MV-4-11 (cell line): ENCODE measurements at regions not wholly inside any gene's neighbourhood (a gene's known extent, or its start where the extent isn't known, plus 50 kb on each side); places are given as distances from the start of the nearest gene placed in this dataset.

Experiments
- DNase-seq: peaks from one replicate; lab custom pipeline; 2025; lab: John Stamatoyannopoulos, UW

DNA sequence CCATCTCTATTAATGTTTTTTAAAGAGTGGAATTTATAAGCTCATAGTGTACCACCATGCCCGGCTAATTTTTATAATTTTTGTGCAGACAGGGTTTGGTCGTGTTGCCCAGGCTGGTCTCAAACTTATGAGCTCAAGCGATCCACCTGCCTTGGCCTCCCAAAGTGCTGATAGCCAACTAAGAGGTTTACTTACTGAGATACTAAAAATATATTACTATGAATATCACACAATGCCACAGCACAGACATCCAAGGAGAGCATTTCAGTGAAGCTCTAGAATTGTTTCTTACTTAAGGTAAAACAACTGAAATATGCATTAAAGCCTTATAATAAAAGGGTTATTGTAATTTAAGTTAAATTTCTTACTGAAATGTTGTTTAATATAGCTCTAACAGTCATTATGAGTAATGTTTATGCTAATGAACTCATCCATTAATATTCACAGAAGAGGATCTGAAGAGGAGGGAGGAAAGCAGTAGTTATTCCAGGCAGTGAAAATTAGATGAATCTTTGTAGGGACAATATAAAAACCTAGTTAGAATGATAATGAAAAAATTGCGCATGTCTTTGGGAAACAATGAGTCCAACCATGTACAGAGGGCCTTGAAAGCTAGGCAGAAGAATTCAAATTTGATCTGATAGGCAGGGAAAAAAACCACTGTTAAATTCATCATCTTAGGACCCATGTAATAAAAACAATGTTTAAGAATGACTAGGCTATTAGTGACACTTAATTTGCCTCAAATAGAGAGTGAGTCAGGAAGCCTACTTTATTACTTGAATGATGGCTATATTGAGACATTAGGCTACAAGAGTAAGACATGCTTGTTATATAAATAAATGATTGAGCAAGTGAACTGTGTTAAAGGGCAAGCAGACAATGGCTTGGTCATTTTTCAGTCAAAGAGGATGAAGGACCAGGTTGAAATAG is 99.2 kb downstream of the SLC41A2 start:
- no peak for DNase-seq

DNA sequence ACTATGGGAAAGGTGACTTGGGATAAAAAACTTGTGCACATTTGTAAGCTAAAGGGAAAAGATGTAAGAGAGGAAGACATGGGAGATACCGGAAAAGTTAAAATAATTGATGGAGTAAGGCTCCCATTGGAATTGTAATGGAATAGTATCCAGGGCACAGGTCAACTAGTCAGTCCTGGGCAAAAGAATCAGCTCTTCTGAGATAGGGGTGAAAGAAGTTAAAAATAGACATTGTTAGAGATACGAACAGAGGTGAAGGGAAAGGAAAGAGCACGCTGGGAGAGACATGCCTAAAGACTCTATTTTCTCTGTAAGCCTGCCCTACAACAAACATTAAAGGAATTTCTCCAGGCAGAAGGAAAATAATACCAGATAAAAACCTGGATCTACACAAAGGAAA is 101.6 kb downstream of the SLC41A2 start:
- DNase-seq: no peak

DNA sequence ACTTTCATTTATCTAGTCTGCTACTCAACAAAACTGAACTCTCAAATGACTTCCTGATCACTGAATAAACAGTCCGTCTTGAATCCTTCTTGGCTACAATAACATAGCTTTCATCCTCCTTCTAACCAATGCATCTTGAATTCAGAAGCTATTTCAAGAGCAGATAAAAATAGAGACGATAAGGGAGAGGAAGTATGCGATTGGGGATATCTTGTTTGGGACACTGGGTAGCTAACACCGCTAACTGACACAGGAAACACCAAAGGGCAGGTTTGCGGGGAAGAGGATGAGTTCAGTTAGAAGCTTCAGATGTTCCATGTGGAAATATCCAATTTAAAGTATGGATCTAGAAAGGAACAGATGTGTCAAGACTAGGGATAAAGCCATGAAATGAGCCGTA is 102.5 kb downstream of the SLC41A2 start:
- no peak for DNase-seq

DNA sequence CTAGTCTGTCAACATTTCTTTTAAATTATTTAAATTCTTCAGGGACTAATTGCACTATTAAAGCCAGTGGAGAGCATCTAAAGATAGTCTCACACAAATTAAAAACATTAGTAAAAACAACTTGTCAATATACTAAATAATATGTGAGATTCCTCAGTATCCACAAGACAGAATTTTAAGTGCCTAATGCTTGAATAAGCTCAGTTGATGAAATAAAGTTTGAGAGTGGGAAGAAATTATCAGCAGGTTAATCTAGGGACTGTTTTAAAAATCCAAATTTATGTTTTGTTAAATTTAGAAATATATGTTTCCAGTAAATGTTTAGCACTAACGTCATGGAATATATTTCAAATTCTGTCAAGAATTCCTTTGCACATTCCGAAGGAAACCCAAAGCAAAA is 105.2 kb downstream of the SLC41A2 start:
- DNase-seq: no peak

DNA sequence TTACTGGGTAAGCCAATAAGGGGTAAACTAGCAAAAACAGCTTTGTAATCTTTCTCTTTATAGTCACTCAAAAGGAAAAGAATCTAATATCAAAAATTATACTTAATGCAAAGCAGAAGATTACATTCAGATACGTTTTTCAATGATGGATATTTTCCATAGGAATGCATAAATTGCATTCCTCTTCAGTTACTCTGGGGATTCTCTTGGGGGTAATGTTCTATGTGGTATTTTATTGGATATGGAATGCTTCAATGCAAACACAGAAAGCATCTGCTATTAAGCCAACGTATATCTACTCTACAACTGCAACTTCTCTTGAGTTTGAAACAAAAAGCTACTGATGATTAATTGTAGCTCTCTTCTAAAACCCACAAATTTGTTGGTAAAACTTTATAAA is 106.0 kb downstream of the SLC41A2 start:
- DNase-seq: no peak

DNA sequence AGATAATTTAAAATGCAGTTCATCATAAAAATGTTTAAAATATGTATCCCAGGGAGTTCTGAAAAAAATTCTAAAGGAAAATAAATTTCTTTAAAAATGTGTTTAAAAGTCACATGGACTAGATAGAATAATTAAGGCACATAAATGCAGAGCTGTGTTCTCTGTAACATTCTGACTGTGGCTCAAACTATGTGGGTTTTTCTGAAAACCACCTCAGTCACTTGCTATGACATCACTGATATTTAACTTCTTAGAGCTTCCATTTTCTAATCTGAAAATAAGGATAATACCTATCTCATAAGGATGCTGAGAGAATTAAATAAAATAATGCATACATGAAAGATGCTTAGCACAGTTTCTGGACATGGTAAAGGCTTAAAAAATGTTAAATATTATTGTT is 107.3 kb downstream of the SLC41A2 start:
- no peak for DNase-seq

DNA sequence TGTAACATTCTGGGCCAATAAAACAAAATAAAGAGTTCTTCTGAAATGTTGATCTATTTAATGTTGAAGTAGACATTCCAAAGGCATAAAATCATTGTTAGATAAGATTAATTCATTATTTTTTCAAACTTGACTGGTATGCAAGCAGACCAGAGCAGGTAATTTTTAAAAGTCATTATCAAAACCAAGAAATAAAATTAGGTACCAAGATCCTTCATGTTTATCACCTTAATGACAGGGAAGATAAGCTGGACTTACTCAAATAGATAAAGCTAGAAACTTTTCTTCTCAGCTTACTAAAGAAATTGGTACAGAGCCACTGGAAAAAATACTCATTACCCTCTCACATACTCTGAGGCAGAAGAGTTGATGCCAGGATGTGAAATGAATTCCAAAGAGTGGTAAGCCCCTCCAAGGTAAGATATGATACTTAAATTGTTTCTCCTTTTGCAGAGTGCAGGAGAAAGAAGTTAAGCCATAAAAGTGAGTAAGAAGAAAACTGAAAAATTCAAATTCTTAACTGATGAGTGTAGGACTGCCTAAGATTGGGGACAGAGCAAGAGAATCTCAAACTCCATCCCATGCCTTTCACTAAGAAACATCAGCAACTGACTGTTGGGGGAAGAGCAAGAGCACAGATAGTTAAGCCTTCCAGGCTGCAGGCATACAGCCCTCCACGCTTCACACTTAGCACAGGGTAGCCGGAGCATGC is 111.9 kb downstream of the SLC41A2 start:
- DNase-seq: no peak

DNA sequence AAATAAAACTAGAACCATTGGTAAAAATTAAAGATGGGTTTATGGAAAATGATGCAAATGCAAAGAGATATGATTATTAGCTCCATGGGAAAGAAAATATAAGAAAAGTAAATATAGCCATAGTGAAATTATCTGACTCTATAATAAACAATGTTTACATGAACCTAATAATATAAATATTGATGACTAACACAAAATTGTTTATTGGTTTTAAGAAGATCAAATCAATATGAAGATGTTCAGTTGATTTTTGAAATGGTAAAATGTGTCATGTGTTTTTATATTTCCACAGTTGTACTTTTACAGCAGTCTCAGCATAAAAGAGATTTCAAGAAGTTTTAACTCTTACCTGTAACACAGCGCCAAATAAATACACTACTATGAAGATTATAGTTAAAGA is 114.0 kb downstream of the SLC41A2 start:
- DNase-seq: no peak

DNA sequence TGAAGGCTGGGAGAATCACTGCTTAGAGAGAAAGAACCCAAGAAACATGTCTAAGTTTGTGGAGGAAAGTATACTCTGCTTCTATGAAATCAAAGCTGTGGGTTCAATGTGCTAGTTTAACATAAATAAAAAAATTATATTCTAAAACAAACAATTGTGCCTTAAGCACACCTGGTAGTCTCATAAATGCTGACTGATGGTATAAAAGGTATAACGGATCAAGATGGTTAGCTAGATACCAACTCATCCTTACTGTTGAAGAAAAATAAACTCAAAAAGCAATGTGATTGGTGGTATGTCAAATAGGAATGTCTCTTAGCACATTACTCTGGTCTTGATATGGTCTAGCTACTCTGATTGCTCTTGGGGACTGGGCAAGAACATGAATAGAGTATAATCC is 117.8 kb downstream of the SLC41A2 start:
- DNase-seq: no peak

DNA sequence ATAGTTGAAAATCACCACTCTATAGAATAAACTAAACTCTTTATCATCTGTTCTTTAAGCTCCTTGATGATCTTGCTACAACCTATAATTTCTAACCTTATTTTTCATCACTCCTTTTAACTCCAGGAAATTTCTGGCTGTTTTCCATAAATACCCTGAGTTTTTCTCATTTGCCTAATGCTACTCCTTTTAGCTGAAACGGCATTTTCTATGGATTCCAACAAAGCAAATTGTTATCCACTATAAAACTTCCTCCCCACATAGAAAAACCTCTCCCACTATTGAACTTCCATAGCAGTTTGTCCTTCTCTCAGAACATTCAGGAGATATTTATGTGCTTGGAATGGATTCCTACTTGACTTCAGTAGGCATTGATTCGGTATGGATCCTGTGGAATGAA is 122.8 kb downstream of the SLC41A2 start:
- no peak for DNase-seq

DNA sequence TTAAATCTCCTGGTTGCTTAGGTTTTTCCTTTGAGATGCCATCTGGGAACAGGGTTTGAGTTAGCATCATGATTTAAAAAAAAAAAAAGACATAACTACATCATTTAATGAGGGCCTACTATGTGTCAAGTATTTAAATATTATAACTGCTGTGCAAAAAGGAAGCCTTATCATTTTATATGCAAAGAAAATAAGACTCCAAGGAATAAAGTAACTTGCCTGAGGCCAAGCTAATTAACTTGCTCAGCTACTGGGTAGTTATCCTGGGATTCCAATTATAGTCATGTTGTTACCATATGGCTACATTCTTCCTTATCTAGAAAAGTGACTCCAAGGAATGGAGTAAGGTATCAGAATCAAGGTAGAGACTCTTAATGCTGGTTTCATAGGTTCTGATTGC is 123.5 kb downstream of the SLC41A2 start:
- DNase-seq: no peak

DNA sequence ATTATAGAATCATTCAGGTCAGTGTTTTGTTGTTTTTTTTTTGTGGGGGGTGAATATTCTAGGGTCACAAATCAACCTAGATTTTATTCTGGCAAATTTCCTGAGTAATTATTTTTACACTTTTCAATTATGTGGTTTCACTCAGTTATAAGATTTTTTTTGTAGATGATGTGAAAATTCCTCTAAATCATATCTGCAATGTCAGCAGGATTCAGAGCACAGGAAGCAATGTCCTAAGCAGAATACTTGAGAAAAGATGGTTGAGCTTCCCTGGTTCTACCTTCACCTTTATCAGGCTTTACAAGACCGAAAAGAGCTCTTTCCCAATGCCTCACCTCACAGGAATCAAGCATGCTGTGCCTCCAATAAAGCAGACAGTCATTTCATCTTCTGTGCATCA is 124.3 kb downstream of the SLC41A2 start:
- no peak for DNase-seq

DNA sequence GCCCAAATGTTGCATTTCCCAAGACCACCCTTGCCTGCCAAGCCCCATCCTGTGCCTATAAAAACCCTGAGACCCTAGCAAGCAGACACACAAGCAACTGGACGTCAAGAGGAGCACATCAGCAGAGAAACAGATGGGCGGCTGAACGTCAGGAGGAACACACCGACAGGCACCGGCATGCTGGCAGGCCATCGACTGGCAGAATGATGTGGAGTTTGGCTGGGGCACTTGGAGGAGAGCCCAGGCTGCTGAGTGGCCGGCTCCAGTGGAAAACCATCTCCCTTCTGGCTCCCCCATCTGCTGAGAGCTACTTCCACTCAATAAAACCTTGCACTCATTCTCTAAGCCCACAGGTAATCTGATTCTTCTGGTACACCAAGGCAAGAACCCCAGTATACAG is 130.1 kb downstream of the SLC41A2 start:
- no peak for DNase-seq

DNA sequence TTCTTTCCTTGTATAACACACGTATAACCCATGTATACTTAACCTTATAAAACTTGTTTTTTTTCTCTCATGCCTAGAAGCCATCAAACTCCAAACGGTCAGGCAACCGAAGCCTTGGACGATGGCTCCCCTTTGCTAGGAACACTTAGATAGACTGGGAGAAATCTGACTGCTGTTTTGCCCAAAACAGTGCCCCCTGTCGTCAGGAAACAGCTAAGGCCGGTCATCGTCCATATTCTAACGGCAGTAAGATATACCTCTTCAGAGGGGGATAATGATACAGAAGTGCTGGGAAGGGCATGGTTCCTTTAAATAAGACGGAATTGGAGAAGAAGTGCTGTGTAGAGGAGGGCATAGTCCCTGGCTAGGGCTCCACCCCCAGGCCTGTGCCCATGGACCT is 130.5 kb downstream of the SLC41A2 start:
- DNase-seq: no peak

DNA sequence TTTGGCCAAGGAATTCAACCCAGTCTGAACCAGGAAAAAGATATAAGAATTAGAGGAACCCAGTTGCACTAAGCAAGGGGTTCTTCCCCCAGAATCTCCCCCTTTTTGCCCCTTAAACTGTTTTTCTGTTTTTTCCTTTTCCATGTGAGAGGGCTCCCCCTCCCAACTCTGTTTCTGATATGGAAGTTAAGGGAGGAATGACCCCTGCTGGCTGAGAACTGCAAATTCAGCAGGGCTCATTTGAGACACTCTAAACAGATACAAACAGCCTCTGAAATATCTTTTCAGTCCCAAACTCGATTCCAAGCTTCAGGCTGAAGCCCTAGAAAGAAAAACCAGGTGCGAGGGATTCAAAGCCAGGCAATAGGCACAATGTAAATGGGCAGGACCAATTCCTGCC is 132.7 kb downstream of the SLC41A2 start:
- DNase-seq: peak; percentile 29

DNA sequence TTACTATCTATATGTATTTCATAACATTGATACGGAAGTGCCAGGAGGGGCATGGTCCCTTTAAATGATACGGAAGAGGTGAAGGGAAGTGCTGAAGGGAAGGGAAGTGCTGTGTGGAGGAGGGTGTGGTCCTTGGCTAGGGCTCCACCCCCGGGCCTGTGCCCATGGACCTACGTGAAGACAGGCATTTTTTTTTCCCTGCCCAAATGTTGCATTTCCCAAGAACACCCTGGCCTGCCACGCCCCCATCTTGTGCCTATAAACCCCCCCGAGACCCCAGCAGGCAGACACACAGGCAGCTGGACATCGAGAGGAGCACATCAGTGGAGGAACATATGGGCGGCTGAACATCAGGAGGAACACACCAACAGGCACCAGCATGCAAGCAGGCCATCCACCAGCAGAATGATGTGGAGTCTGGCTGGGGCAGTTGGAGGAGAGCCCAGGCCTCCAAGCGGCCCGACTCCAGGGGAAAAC is 134.1 kb downstream of the SLC41A2 start:
- no peak for DNase-seq

DNA sequence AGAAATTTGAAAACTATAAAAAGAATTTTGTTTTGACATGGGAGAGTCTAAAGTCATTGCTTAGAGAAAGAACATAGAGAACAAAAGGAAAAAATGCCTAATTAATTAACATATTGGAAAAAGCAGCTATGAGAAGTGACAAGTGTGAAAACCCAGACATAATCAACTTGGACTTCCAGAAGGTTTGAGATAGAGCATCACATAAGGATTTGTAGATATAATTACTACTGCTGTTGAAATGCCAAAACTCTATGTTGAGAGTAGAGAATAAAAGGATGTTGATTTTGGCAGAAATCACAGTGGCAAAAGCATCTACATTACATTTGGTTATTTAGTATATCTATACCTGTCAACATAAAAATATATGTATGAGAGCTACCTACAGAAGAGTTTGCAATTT is 135.1 kb downstream of the SLC41A2 start:
- DNase-seq: no peak

DNA sequence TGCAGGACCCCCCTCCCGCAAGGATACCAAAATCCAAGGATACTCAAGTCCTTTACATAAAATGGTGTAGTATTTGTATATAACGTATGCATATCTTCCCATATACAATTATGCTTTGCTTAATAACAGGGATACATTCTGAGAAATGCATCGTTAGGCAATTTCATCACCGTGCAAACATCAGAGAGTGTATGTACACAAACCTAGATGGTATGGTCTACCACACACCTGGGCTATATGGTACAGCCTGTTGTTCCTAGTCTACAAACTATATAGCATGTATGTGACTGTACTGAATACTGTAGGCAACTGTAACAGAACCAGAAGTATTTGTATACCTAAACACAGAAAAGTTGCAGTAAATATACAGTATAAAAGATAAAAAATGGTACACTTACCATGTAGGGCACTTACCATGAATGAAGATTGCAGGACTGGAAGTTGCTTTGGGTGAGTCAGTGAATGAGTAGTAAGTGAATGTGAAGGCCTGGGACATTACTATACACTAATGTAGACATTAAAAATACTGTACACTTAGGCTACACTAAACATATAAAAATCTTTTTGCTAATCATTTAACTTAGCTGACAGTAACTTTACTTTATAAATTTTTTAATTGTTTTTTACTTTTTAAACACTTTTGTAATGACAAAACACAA is 141.1 kb downstream of the SLC41A2 start:
- no peak for DNase-seq

DNA sequence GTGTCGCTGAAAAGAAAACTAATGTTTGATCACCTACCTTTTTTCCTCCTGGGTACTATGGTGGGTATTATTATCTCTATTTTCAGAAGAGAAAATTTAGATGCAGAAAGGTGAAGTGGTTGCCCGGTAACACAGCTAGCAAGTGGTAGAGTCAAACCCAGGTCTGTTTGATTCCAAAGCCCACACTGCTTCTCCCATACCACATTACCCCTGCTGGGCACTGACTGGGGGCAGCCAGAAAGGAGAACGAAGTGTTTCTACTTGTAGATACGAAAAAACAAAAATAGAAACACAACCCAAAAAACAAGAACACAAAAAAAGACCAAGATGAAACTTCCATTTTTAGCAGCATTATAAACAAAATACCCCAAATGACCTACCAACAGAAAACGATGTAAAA is 142.2 kb downstream of the SLC41A2 start:
- DNase-seq: no peak

DNA sequence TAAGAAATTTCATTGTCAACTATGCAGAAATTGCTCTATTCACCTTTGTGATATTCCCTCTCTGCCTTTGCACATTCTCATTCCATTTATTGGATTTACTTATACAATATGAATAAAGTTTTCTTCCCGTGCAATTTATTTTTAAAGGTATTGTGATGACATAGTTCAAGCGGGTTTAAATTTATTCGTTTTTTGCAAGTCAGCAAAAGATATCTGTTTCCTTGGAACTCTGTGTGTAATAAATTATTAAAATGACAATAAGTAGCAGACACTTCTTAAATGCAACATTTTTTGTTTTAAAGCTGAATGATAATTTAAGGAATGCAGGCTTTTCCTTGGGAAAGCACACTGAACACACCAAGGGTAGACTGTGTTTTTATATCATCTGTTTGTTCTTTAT is 143.1 kb downstream of the SLC41A2 start:
- DNase-seq: no peak
